ENCODE measurements at regions not wholly inside any gene's neighbourhood (a gene's known extent, or its start where the extent isn't known, plus 50 kb on each side); places are given as distances from the start of the nearest gene placed in this dataset.

DNA sequence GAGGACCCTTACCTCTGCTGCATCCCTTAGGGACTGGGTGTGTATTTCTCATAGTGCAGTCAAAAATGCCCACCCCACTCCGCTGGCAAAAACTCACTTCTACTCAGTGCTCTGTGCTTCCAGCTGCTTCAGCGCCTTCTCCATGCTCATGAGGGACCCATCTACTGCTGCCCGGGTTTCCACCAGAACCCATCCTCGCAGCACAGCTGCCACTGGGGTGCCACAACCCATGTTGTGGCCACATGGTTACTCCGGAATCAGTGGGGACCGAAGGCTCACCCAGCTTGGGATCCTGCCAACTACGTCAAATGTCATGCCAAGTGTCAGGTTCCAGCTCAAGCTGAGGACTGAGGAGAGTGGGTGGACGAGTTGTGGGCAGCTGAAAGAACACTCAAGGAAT lies 774.2 kb upstream of the EYS start:
- H3K27me3 ChIP-seq (ENCODE audit: low read depth, low read length) = no peaks in the 10 kb centered on the region
- no peak for TF ChIP-seq EZH2phosphoT487 (IDR thresholded peaks at IDR 0.05; ENCODE audit: low read depth)
- TF ChIP-seq, protein P1, sequence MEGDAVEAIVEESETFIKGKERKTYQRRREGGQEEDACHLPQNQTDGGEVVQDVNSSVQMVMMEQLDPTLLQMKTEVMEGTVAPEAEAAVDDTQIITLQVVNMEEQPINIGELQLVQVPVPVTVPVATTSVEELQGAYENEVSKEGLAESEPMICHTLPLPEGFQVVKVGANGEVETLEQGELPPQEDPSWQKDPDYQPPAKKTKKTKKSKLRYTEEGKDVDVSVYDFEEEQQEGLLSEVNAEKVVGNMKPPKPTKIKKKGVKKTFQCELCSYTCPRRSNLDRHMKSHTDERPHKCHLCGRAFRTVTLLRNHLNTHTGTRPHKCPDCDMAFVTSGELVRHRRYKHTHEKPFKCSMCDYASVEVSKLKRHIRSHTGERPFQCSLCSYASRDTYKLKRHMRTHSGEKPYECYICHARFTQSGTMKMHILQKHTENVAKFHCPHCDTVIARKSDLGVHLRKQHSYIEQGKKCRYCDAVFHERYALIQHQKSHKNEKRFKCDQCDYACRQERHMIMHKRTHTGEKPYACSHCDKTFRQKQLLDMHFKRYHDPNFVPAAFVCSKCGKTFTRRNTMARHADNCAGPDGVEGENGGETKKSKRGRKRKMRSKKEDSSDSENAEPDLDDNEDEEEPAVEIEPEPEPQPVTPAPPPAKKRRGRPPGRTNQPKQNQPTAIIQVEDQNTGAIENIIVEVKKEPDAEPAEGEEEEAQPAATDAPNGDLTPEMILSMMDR (IDR thresholded peaks at IDR 0.05; ENCODE audit: low read depth, low read length) = no peak
- no peak overlapping the region for H3K9ac ChIP-seq (ENCODE audit: low read length)
- no peaks in the 10 kb centered on the region for H3K4me1 ChIP-seq (ENCODE audit: low read length)
- H3K27ac ChIP-seq (ENCODE audit: low read length) = no peak overlapping the region
- H2AFZ ChIP-seq (ENCODE audit: low read depth, low read length) = no peak overlapping the region
- no peaks in the 10 kb centered on the region for H3K36me3 ChIP-seq (replicated peaks; ENCODE audit: low read depth, low read length)
- H3K79me2 ChIP-seq (ENCODE audit: low read length) = no peaks in the 10 kb centered on the region
- no peaks in the 10 kb centered on the region for H3K9me3 ChIP-seq (ENCODE audit: insufficient read depth, low read length)
- H3K4me2 ChIP-seq (ENCODE audit: low read length) = no peak overlapping the region
- no peak overlapping the region for H3K4me3 ChIP-seq (ENCODE audit: low read length)
- H4K20me1 ChIP-seq (ENCODE audit: insufficient read depth, low read length) = no peaks in the 10 kb centered on the region

DNA sequence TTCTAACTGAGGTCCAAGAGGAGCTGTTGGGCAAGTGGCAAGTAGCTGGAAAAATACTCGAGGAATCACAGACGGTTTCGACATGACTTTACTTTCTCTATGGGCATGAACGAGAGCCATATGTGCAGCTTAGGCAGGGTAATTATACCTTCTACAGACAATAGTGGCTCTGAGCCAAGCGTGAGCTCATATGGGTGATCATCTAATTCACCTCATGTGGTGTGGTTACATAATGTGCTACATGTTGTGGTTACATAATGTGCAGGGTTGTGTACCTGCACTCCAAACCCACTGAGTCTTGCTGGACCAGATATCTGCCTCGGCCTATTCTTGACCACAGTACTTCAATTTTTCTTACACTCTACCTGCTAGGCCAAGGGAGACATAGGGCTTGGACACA lies 771.7 kb upstream of the EYS start:
- Histone ChIP-seq H3K27ac (ENCODE audit: low read length) (no peak overlapping the region), H2AFZ (ENCODE audit: low read depth, low read length) (no peak overlapping the region)

DNA sequence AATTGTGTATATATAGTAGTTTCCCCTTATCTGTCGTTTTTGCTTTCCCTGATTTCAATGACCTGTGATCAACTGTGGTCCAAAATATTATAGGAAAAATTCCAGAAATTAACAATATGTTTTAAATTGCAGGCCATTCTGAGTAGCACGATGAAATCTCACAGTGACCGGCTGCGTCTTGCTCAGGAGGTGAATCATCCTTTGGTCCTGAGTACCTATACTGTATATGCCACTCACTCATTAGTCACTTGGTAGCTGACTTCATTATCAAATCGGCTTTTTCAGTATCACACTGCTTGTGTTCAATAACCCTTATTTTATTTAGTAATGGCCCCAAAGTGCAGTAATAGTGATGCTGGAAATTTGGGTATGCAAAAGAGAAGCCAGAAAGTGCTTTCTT lies 728.3 kb upstream of the EYS start:
- Histone ChIP-seq H3K4me3 (ENCODE audit: low read length) (no peak overlapping the region), H3K4me1 (ENCODE audit: low read length) (no peaks in the 10 kb centered on the region), H3K79me2 (ENCODE audit: low read length) (no peaks in the 10 kb centered on the region), H3K27me3 (ENCODE audit: low read depth, low read length) (no peaks in the 10 kb centered on the region), H3K9me3 (ENCODE audit: insufficient read depth, low read length) (no peaks in the 10 kb centered on the region), H2AFZ (ENCODE audit: low read depth, low read length) (no peak overlapping the region), H3K27ac (ENCODE audit: low read length) (no peak overlapping the region), H4K20me1 (ENCODE audit: insufficient read depth, low read length) (no peaks in the 10 kb centered on the region), H3K9ac (ENCODE audit: low read length) (no peak overlapping the region), H3K4me2 (ENCODE audit: low read length) (no peak overlapping the region), H3K36me3 (replicated peaks; ENCODE audit: low read depth, low read length) (no peaks in the 10 kb centered on the region)
- no peak for TF ChIP-seq EZH2phosphoT487 (IDR thresholded peaks at IDR 0.05; ENCODE audit: low read depth)
- TF ChIP-seq, protein P1 (IDR thresholded peaks at IDR 0.05; ENCODE audit: low read depth, low read length) = no peak

More for the DNA sequence above, 771.7 kb upstream of the EYS start:
- no peaks in the 10 kb centered on the region for H3K4me1 ChIP-seq (ENCODE audit: low read length)
- no peaks in the 10 kb centered on the region for H3K36me3 ChIP-seq (replicated peaks; ENCODE audit: low read depth, low read length)
- no peak overlapping the region for H3K9ac ChIP-seq (ENCODE audit: low read length)
- H3K27me3 ChIP-seq (ENCODE audit: low read depth, low read length) = no peaks in the 10 kb centered on the region
- H3K9me3 ChIP-seq (ENCODE audit: insufficient read depth, low read length) = no peaks in the 10 kb centered on the region
- no peak for TF ChIP-seq EZH2phosphoT487 (IDR thresholded peaks at IDR 0.05; ENCODE audit: low read depth)
- TF ChIP-seq, protein P1 (IDR thresholded peaks at IDR 0.05; ENCODE audit: low read depth, low read length) = no peak
- no peaks in the 10 kb centered on the region for H4K20me1 ChIP-seq (ENCODE audit: insufficient read depth, low read length)
- no peak overlapping the region for H3K4me2 ChIP-seq (ENCODE audit: low read length)
- H3K4me3 ChIP-seq (ENCODE audit: low read length) = no peak overlapping the region
- H3K79me2 ChIP-seq (ENCODE audit: low read length) = no peaks in the 10 kb centered on the region

DNA sequence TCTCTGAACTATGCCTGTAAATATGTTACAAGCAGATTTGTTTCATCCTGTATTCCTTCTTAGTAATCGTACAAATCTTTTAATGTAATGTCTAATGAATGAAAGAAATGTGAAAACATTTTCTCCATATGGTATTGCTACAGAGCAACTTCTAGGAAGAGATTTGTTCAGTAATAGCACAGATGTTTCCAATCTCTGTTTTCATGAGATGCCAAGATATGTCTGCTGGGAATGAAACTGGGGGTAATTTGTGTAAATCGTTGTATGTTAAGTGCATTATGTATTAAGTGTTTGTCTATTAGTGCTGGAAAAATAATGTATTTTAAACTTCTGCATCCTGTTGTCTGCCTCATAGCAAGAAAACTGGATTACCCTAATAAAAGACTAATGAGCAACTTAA lies 722.2 kb upstream of the EYS start:
- Histone ChIP-seq H3K27me3 (ENCODE audit: low read depth, low read length) (no peaks in the 10 kb centered on the region), H4K20me1 (ENCODE audit: insufficient read depth, low read length) (no peaks in the 10 kb centered on the region), H3K9ac (ENCODE audit: low read length) (no peak overlapping the region), H3K4me3 (ENCODE audit: low read length) (no peak overlapping the region), H3K9me3 (ENCODE audit: insufficient read depth, low read length) (no peaks in the 10 kb centered on the region), H3K36me3 (replicated peaks; ENCODE audit: low read depth, low read length) (no peaks in the 10 kb centered on the region), H2AFZ (ENCODE audit: low read depth, low read length) (no peak overlapping the region), H3K4me2 (ENCODE audit: low read length) (no peak overlapping the region), H3K27ac (ENCODE audit: low read length) (no peak overlapping the region), H3K79me2 (ENCODE audit: low read length) (no peaks in the 10 kb centered on the region), H3K4me1 (ENCODE audit: low read length) (no peaks in the 10 kb centered on the region)
- TF ChIP-seq, protein P1 (IDR thresholded peaks at IDR 0.05; ENCODE audit: low read depth, low read length) = no peak
- TF ChIP-seq EZH2phosphoT487 (IDR thresholded peaks at IDR 0.05; ENCODE audit: low read depth) = no peak
